Kidney epithelial cell (primary cell): ENCODE measurements at regions not wholly inside any gene's neighbourhood (a gene's known extent, or its start where the extent isn't known, plus 50 kb on each side); places are given as distances from the start of the nearest gene placed in this dataset.

Experiments used
- DNase-seq: peaks from one replicate; pipeline ENCODE4 v3.0.0-alpha.2; 2010; ENCODE audit warnings: low read depth
- H3K27me3 ChIP-seq: 2 replicates; pipeline ENCODE4 v1.6.0; 2011; ENCODE audit warnings: low read length; ENCODE audit not compliant: control insufficient read depth, insufficient read depth
- H3K36me3 ChIP-seq: 2 replicates; pipeline ENCODE4 v1.5.1; 2011; ENCODE audit warnings: low read length; ENCODE audit not compliant: control insufficient read depth, insufficient read depth
- H3K4me3 ChIP-seq: 2 replicates; pipeline ENCODE4 v1.5.1; 2011; ENCODE audit warnings: low read depth, mild to moderate bottlenecking, control low read depth, low read length
- CTCF ChIP-seq: IDR thresholded peaks from 2 replicates; pipeline ENCODE4 v1.5.1; 2011; ENCODE audit warnings: mild to moderate bottlenecking, moderate library complexity, low read length, control low read depth, inconsistent platforms; ENCODE audit not compliant: insufficient read depth, poor library complexity, severe bottlenecking

GRCh38 chr3:55341502-55342031 is 145.5 kb downstream of the WNT5A start:
- no peak for TF ChIP-seq CTCF
- no peak overlapping the region for H3K4me3 ChIP-seq
- no peaks in the 10 kb centered on the region for H3K27me3 ChIP-seq
- no peaks in the 10 kb centered on the region for H3K36me3 ChIP-seq
- DNase-seq, result no peak

- H3K27me3 ChIP-seq, result no peaks in the 10 kb centered on the region
- H3K36me3 ChIP-seq, result no peaks in the 10 kb centered on the region
- no peak for DNase-seq
- no peak overlapping the region for H3K4me3 ChIP-seq
- no peak for TF ChIP-seq CTCF
Observed at GRCh38 chr3:55339819-55340218, 147.3 kb downstream of the WNT5A start.

GRCh38 chr3:55339390-55339789 is 147.7 kb downstream of the WNT5A start:
- Histone ChIP-seq H3K27me3 (no peaks in the 10 kb centered on the region), H3K36me3 (no peaks in the 10 kb centered on the region), H3K4me3 (no peak overlapping the region)
- TF ChIP-seq CTCF, result no peak
- DNase-seq, result no peak

GRCh38 chr3:55337641-55338180 is 149.4 kb downstream of the WNT5A start:
- Histone ChIP-seq H3K27me3 (no peaks in the 10 kb centered on the region), H3K36me3 (no peaks in the 10 kb centered on the region), H3K4me3 (no peak overlapping the region)
- no peak for TF ChIP-seq CTCF
- DNase-seq, result no peak

GRCh38 chr3:55333923-55334322 is 153.2 kb downstream of the WNT5A start:
- no peak for TF ChIP-seq CTCF
- Histone ChIP-seq H3K27me3 (no peaks in the 10 kb centered on the region), H3K4me3 (no peak overlapping the region), H3K36me3 (no peaks in the 10 kb centered on the region)
- no peak for DNase-seq

GRCh38 chr3:55333046-55333445 is 154.1 kb downstream of the WNT5A start:
- Histone ChIP-seq H3K36me3 (no peaks in the 10 kb centered on the region), H3K4me3 (no peak overlapping the region), H3K27me3 (no peaks in the 10 kb centered on the region)
- no peak for TF ChIP-seq CTCF
- DNase-seq, result no peak
